ENCODE measurements at regions not wholly inside any gene's neighbourhood (a gene's known extent, or its start where the extent isn't known, plus 50 kb on each side); places are given as distances from the start of the nearest gene placed in this dataset.
A peak's percentile ranks its signal among the peaks of the same experiment; 100 is the strongest.

DNA sequence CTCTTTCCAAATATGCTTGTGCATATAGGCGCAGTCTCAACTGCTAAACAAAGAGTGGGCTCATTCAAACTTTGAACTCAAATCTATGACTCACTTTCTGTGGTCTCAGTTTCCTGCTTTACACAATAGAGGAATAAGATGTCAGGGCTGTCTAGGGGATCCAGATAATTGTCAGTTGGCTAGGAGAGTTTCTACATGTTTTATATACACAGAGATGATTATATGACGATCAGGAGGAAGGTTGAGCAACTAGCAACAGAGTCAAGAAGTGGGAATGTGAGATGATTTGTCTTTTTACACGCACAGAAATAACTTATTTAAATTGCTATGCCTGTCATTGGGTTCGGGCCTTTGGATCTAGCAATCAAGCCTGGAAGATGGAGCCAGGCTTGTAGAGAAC lies 299.4 kb upstream of the LYPLAL1 start:
- TF ChIP-seq, protein P1, sequence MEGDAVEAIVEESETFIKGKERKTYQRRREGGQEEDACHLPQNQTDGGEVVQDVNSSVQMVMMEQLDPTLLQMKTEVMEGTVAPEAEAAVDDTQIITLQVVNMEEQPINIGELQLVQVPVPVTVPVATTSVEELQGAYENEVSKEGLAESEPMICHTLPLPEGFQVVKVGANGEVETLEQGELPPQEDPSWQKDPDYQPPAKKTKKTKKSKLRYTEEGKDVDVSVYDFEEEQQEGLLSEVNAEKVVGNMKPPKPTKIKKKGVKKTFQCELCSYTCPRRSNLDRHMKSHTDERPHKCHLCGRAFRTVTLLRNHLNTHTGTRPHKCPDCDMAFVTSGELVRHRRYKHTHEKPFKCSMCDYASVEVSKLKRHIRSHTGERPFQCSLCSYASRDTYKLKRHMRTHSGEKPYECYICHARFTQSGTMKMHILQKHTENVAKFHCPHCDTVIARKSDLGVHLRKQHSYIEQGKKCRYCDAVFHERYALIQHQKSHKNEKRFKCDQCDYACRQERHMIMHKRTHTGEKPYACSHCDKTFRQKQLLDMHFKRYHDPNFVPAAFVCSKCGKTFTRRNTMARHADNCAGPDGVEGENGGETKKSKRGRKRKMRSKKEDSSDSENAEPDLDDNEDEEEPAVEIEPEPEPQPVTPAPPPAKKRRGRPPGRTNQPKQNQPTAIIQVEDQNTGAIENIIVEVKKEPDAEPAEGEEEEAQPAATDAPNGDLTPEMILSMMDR (IDR thresholded peaks at IDR 0.05) = no peak
- H3K27ac Mint-ChIP-seq (ENCODE audit: unreplicated experiment) = no peak overlapping the region
- H3K27me3 Mint-ChIP-seq (ENCODE audit: unreplicated experiment) = no peaks in the 10 kb centered on the region
- no peaks in the 10 kb centered on the region for H3K36me3 Mint-ChIP-seq (ENCODE audit: unreplicated experiment)
- H3K4me1 Mint-ChIP-seq (ENCODE audit: unreplicated experiment) = peaks cover 16% of the 10 kb centered on the region
- H3K4me3 Mint-ChIP-seq (ENCODE audit: unreplicated experiment) = no peak overlapping the region
- H3K9me3 Mint-ChIP-seq (ENCODE audit: unreplicated experiment) = no peaks in the 10 kb centered on the region
- no peak for DNase-seq (ENCODE audit: extremely low spot score, unreplicated experiment)

DNA sequence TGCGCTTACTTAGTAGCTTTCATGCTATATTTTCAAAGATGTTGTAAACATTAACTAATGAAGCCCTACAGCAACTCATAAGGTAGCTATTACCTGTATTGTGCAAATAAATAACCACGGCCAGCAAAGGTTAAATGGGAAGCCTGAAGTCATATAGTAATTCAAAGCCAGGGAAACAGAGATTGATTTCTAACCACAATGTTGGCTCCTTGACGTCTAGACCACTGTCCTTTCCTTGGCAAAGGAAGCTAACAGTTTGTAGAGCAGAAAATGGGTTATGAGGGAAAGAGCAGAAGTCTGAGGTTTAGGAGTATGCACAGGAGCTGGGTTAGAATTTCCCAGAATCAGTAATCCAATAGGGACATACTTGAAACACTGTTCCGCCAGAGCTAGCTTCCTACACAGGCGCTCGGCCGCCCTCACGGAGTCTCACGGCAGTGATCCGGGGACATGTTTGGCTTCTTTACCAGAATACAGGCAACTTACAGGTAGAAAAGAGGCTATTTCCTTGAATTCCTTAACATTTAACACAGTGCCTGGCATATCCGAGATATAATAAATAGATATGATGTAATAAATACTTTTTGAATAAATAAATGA lies 298.8 kb upstream of the LYPLAL1 start:
- peaks cover 17% of the 10 kb centered on the region for H3K4me1 Mint-ChIP-seq (ENCODE audit: unreplicated experiment)
- DNase-seq (ENCODE audit: extremely low spot score, unreplicated experiment) = no peak
- no peaks in the 10 kb centered on the region for H3K27me3 Mint-ChIP-seq (ENCODE audit: unreplicated experiment)
- H3K27ac Mint-ChIP-seq (ENCODE audit: unreplicated experiment) = no peak overlapping the region
- no peaks in the 10 kb centered on the region for H3K36me3 Mint-ChIP-seq (ENCODE audit: unreplicated experiment)
- TF ChIP-seq, protein P1 (IDR thresholded peaks at IDR 0.05) = no peak
- no peak overlapping the region for H3K4me3 Mint-ChIP-seq (ENCODE audit: unreplicated experiment)
- no peaks in the 10 kb centered on the region for H3K9me3 Mint-ChIP-seq (ENCODE audit: unreplicated experiment)

- Mint-ChIP-seq H3K4me1 (ENCODE audit: unreplicated experiment) (peaks cover 23% of the 10 kb centered on the region), H3K36me3 (ENCODE audit: unreplicated experiment) (no peaks in the 10 kb centered on the region), H3K27me3 (ENCODE audit: unreplicated experiment) (no peaks in the 10 kb centered on the region), H3K4me3 (ENCODE audit: unreplicated experiment) (no peak overlapping the region), H3K27ac (ENCODE audit: unreplicated experiment) (peak overlapping the region; percentile 66), H3K9me3 (ENCODE audit: unreplicated experiment) (no peaks in the 10 kb centered on the region)
- DNase-seq (ENCODE audit: extremely low spot score, unreplicated experiment) = no peak
- TF ChIP-seq, protein P1 (IDR thresholded peaks at IDR 0.05) = no peak
These were observed 295.3 kb upstream of the LYPLAL1 start for GRCh38 chr1:218878369-218878768.

DNA sequence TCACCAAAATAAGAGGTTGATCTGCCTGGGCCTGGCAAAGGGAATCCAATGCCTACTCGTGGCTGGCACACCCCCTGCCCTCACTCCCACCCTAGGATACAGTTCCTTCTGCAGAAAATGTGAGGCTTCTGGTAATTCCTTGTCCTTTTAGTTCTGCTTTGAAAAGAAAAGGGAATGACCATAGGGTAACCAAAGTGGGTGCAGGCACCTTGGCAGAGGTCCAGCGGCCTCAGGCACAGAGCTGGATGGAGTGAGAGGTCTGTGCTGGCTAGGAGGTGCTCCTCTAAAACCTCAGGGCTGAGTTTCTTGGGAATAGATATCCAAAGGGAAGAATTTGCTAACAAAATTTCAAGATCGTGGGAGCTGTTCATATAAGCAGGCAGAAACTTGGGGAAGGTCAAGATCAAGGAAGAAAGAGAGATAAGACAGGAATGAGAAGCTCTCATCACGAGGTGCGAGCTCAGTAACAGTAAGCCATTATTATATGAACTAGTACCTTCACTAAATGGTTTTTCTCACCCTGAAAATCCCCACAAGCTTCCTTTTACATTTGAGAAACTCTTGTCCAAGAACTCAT lies 293.1 kb upstream of the LYPLAL1 start:
- Mint-ChIP-seq H3K27me3 (ENCODE audit: unreplicated experiment) (no peaks in the 10 kb centered on the region), H3K36me3 (ENCODE audit: unreplicated experiment) (no peaks in the 10 kb centered on the region), H3K27ac (ENCODE audit: unreplicated experiment) (no peak overlapping the region), H3K9me3 (ENCODE audit: unreplicated experiment) (no peaks in the 10 kb centered on the region), H3K4me3 (ENCODE audit: unreplicated experiment) (no peak overlapping the region), H3K4me1 (ENCODE audit: unreplicated experiment) (peaks cover 20% of the 10 kb centered on the region)
- TF ChIP-seq, protein P1 (IDR thresholded peaks at IDR 0.05) = no peak
- DNase-seq (ENCODE audit: extremely low spot score, unreplicated experiment) = no peak

DNA sequence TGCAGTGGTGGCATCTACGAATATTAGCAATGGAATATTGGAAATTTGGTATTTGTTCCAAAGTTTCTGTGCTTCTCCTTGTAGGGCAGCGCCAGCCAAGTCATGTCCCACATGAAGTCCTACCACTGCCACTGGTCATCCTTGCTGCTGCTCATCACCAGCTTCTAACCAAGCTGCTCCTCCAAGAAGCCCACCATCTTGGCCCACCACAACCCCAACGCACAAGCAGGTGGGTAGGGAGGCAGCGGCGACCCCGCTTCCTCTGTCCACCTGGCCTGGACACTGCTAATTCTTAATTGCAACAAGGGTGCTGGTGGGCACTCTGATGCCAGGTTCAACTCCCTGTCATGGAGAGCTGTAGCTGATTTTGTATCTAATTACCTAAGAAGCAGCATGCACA lies 291.2 kb upstream of the LYPLAL1 start:
- no peaks in the 10 kb centered on the region for H3K36me3 Mint-ChIP-seq (ENCODE audit: unreplicated experiment)
- peaks cover 21% of the 10 kb centered on the region for H3K4me1 Mint-ChIP-seq (ENCODE audit: unreplicated experiment)
- no peak for DNase-seq (ENCODE audit: extremely low spot score, unreplicated experiment)

More for the DNA sequence above, 291.2 kb upstream of the LYPLAL1 start:
- no peak overlapping the region for H3K27ac Mint-ChIP-seq (ENCODE audit: unreplicated experiment)
- H3K4me3 Mint-ChIP-seq (ENCODE audit: unreplicated experiment) = no peak overlapping the region
- TF ChIP-seq, protein P1 (IDR thresholded peaks at IDR 0.05) = no peak
- no peaks in the 10 kb centered on the region for H3K9me3 Mint-ChIP-seq (ENCODE audit: unreplicated experiment)
- H3K27me3 Mint-ChIP-seq (ENCODE audit: unreplicated experiment) = no peaks in the 10 kb centered on the region

All from osteocyte (in vitro differentiated cells).